Stimulated activated CD8-positive, alpha-beta memory T cell treated with anti-CD3 and anti-CD28 coated beads, Interleukin-4, amount 100 ng/mL, for 24 hours (primary cell): ENCODE measurements at regions not wholly inside any gene's neighbourhood (a gene's known extent, or its start where the extent isn't known, plus 50 kb on each side); places are given as distances from the start of the nearest gene placed in this dataset.
"Not testable (repeated sequence)": the region's sequence is repeated elsewhere in the genome, so short reads cannot be mapped to it uniquely, and the experiment has no call there.

ENCODE experiments used
- DNase-seq: peaks from one replicate; pipeline ENCODE4 v3.0.0-alpha.2; 2020; ENCODE audit warnings: low read depth

GRCh38 chr14:52124791-52125684, 56.2 kb upstream of the NID2 start:
- DNase-seq: no peak

DNA sequence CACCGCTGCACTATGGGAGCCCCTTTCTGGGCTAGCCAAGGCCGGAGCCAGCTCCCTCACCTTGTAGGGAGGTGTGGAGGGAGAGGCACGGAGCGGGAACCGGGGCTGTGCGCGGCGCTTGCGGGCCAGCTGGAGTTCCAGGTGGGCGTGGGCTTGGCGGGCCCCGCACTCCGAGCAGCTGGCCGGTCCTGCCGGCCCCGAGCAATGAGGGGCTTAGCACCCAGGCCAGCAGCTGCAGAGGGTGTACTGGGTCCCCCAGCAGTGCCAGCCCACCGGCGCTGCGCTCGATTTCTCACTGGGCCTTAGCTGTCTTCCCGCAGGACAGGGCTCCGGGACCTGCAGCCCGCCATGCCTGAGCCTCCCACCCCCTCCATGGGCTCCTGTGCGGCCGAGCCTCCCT, 53.3 kb upstream of the NID2 start:
- not testable (repeated sequence) for DNase-seq

DNA sequence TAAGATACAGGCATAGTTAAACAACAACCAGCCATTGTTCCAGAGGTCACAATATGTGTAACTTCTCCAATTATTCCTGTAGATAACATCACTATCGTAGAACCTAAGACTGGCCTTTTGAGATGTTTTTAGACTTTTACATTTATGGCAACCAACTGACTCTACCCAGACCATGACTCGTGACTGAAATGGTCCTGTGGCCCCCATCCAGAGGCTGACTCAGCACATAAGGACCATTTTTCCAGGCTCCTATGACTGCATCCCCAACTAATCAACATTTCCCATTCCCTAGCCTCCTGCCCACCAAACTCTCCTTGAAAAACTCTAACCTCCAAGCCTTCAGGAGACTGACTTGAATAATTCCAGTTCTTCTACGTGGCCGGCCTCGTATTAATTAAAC, 52.6 kb upstream of the NID2 start:
- DNase-seq: no peak

DNA sequence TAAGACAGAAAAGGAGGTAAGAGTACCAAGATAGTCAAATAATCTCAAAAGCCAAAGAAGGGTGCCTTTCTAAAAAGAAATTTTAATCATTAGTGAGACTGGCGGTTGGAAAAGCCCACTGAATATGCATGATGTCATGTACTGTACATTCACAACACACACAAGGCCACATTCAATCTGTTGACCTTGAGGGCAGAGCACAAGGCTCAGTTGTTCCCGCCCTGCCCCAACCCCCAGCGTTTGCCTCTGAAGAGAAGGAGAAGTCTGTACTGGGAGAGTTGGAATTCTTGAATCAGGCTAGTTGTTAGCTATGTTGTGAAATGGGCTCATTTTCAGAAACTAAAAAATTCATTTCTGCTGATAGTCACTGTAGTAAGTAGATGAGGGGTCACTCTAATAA, 50.2 kb upstream of the NID2 start:
- DNase-seq: no peak
